ENCODE measurements at regions not wholly inside any gene's neighbourhood (a gene's known extent, or its start where the extent isn't known, plus 50 kb on each side); places are given as distances from the start of the nearest gene placed in this dataset.
"Not testable (repeated sequence)": the region's sequence is repeated elsewhere in the genome, so short reads cannot be mapped to it uniquely, and the experiment has no call there.

GRCh38 chr2:52414561-52415295, 1352.9 kb upstream of the CHAC2 start:
- peak; percentile 56 for DNase-seq (ENCODE audit: low read depth)
- no peak for TF ChIP-seq CTCF (IDR thresholded peaks at IDR 0.05; ENCODE audit: control insufficient read depth, extremely low read depth, insufficient read depth)
- no peak overlapping the region for H3K4me3 ChIP-seq (ENCODE audit: low read depth, low read length)

GRCh38 chr2:52409308-52410118, 1358.1 kb upstream of the CHAC2 start:
- H3K4me3 ChIP-seq (ENCODE audit: low read depth, low read length); DNase-seq (ENCODE audit: low read depth): not testable (repeated sequence)

GRCh38 chr2:52405980-52406379, 1361.6 kb upstream of the CHAC2 start:
- no peak for DNase-seq (ENCODE audit: low read depth)
- no peak for TF ChIP-seq CTCF (IDR thresholded peaks at IDR 0.05; ENCODE audit: control insufficient read depth, extremely low read depth, insufficient read depth)
- no peak overlapping the region for H3K4me3 ChIP-seq (ENCODE audit: low read depth, low read length)

GRCh38 chr2:52404866-52405265, 1362.7 kb upstream of the CHAC2 start:
- DNase-seq (ENCODE audit: low read depth), result no peak
- H3K4me3 ChIP-seq (ENCODE audit: low read depth, low read length), result no peak overlapping the region
- TF ChIP-seq CTCF (IDR thresholded peaks at IDR 0.05; ENCODE audit: control insufficient read depth, extremely low read depth, insufficient read depth), result no peak

- no peak overlapping the region for H3K4me3 ChIP-seq (ENCODE audit: low read depth, low read length)
- DNase-seq (ENCODE audit: low read depth), result no peak
These were observed 1363.6 kb upstream of the CHAC2 start for GRCh38 chr2:52404046-52404445.

GRCh38 chr2:52402128-52402527, 1365.5 kb upstream of the CHAC2 start:
- no peak overlapping the region for H3K4me3 ChIP-seq (ENCODE audit: low read depth, low read length)
- DNase-seq (ENCODE audit: low read depth), result no peak
- no peak for TF ChIP-seq CTCF (IDR thresholded peaks at IDR 0.05; ENCODE audit: control insufficient read depth, extremely low read depth, insufficient read depth)

More at GRCh38 chr2:52404046-52404445, 1363.6 kb upstream of the CHAC2 start:
- TF ChIP-seq CTCF (IDR thresholded peaks at IDR 0.05; ENCODE audit: control insufficient read depth, extremely low read depth, insufficient read depth), result no peak

- H3K4me3 ChIP-seq (ENCODE audit: low read depth, low read length), result no peak overlapping the region
- TF ChIP-seq CTCF (IDR thresholded peaks at IDR 0.05; ENCODE audit: control insufficient read depth, extremely low read depth, insufficient read depth), result no peak
- DNase-seq (ENCODE audit: low read depth), result no peak
These were observed 1364.9 kb upstream of the NRXN1 start for GRCh38 chr2:52396836-52397235.

All from LNCaP clone FGC (cell line).